DND-41 (cell line): ENCODE measurements at regions not wholly inside any gene's neighbourhood (a gene's known extent, or its start where the extent isn't known, plus 50 kb on each side); places are given as distances from the start of the nearest gene placed in this dataset.

Experiments
- EZH2 ChIP-seq: IDR thresholded peaks from 3 replicates; pipeline ENCODE4 v1.6.1; 2012; ENCODE audit warnings: borderline replicate concordance, low read depth, mild to moderate bottlenecking, moderate library complexity, low read length, inconsistent platforms; ENCODE audit not compliant: severe bottlenecking
- TF ChIP-seq, protein P1 (sequence below): IDR thresholded peaks from 2 replicates; pipeline ENCODE4 v1.5.1; 2012; ENCODE audit warnings: borderline replicate concordance, low read length, moderate library complexity, mild to moderate bottlenecking; ENCODE audit not compliant: poor library complexity, severe bottlenecking; ENCODE audit errors: extremely low read depth

DNA sequence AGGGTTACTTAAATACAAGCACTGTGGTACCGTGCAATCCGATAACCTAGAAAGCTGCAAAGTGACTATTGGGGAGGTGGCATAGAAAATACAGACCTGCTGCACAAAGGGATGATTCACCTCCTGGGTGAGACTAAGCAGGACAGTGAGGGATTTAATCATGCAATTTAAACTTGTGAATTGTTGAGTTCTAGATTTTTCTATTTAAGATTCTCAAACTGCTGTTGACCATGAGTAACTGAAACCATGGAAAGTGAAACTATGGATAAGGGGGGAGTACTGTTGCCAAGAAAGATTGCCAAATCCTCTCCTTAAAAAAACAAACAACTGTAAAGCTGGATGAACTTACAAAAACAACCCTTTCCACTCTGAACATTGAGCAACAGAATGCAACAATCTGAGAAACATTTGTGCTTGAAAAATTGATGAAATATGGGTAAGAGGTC, 61.5 kb upstream of the NUDT12 start:
- TF ChIP-seq, protein P1, sequence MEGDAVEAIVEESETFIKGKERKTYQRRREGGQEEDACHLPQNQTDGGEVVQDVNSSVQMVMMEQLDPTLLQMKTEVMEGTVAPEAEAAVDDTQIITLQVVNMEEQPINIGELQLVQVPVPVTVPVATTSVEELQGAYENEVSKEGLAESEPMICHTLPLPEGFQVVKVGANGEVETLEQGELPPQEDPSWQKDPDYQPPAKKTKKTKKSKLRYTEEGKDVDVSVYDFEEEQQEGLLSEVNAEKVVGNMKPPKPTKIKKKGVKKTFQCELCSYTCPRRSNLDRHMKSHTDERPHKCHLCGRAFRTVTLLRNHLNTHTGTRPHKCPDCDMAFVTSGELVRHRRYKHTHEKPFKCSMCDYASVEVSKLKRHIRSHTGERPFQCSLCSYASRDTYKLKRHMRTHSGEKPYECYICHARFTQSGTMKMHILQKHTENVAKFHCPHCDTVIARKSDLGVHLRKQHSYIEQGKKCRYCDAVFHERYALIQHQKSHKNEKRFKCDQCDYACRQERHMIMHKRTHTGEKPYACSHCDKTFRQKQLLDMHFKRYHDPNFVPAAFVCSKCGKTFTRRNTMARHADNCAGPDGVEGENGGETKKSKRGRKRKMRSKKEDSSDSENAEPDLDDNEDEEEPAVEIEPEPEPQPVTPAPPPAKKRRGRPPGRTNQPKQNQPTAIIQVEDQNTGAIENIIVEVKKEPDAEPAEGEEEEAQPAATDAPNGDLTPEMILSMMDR = no peak
- no peak for TF ChIP-seq EZH2
